Peyer's patch (tissue), 4 donors: ENCODE measurements at regions not wholly inside any gene's neighbourhood (a gene's known extent, or its start where the extent isn't known, plus 50 kb on each side); places are given as distances from the start of the nearest gene placed in this dataset.

Experiments
- DNase-seq, 3 donors: peaks; one replicate each; pipeline ENCODE4 v3.0.0-alpha.2; 2017 to 2019
- H3K27ac ChIP-seq, 4 donors: fragments of 200-600 bp; sonication (generic); one replicate each; pipeline ENCODE4 v1.5.1; 2016 to 2019
- H3K27me3 ChIP-seq, 2 donors: fragments of 200-600 bp; sonication (generic); one replicate each; pipeline ENCODE4 v1.5.1; 2019
- H3K36me3 ChIP-seq, 3 donors: fragments of 200-600 bp; sonication (generic); one replicate each; pipeline ENCODE4 v1.5.1; 2016 to 2019
- H3K4me1 ChIP-seq, 4 donors: fragments of 200-600 bp; sonication (generic); one replicate each; pipeline ENCODE4 v1.5.1; 2016 to 2019
- H3K4me3 ChIP-seq, 4 donors: fragments of 200-600 bp; sonication (generic); 1 replicate in 3 of 4; 2 replicates in 1 of 4; pipeline ENCODE4 v1.5.1; 2016 to 2019; ENCODE audit warnings: mild to moderate bottlenecking in 1 of 4
- H3K9me3 ChIP-seq, 4 donors: fragments of 200-600 bp; sonication (generic); one replicate each; pipeline ENCODE4 v1.5.1; 2016 to 2019; ENCODE audit warnings: mild to moderate bottlenecking in 1 of 4
- POLR2A ChIP-seq, 2 donors: fragments of 450-650 bp; IDR thresholded peaks; one replicate each; pipeline ENCODE4 v1.5.1; 2017; ENCODE audit warnings: antibody characterized with exemption in 2 of 2, mild to moderate bottlenecking in 2 of 2, moderate library complexity in 2 of 2
- TF ChIP-seq, protein P1 (sequence below), 6 experiments: fragments of 450-650 bp in 4 of 6; fragments of 200-600 bp in 2 of 6; sonication (generic) in 1 of 6; IDR thresholded peaks; one replicate each; pipeline ENCODE4 v1.5.1; 2017 to 2019; ENCODE audit warnings: antibody characterized with exemption in 6 of 6, mild to moderate bottlenecking in 3 of 6, moderate library complexity in 1 of 6

GRCh38 chr1:37317870-37318467 lies 156.4 kb upstream of the ZC3H12A start:
- H3K36me3 ChIP-seq: no peaks in the 10 kb centered on the region
- no peak for TF ChIP-seq POLR2A (IDR thresholded peaks at IDR 0.05)
- TF ChIP-seq, protein P1, sequence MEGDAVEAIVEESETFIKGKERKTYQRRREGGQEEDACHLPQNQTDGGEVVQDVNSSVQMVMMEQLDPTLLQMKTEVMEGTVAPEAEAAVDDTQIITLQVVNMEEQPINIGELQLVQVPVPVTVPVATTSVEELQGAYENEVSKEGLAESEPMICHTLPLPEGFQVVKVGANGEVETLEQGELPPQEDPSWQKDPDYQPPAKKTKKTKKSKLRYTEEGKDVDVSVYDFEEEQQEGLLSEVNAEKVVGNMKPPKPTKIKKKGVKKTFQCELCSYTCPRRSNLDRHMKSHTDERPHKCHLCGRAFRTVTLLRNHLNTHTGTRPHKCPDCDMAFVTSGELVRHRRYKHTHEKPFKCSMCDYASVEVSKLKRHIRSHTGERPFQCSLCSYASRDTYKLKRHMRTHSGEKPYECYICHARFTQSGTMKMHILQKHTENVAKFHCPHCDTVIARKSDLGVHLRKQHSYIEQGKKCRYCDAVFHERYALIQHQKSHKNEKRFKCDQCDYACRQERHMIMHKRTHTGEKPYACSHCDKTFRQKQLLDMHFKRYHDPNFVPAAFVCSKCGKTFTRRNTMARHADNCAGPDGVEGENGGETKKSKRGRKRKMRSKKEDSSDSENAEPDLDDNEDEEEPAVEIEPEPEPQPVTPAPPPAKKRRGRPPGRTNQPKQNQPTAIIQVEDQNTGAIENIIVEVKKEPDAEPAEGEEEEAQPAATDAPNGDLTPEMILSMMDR (IDR thresholded peaks at IDR 0.05): no peak
- no peak overlapping the region for H3K4me3 ChIP-seq
- no peaks in the 10 kb centered on the region for H3K4me1 ChIP-seq
- no peaks in the 10 kb centered on the region for H3K9me3 ChIP-seq
- H3K27me3 ChIP-seq: no peaks in the 10 kb centered on the region
- DNase-seq: no peak
- H3K27ac ChIP-seq: no peak overlapping the region

- Histone ChIP-seq H3K27ac (no peak overlapping the region), H3K4me3 (no peak overlapping the region), H3K27me3 (no peaks in the 10 kb centered on the region), H3K36me3 (no peaks in the 10 kb centered on the region), H3K4me1 (no peaks in the 10 kb centered on the region), H3K9me3 (no peaks in the 10 kb centered on the region)
- no peak for DNase-seq
- TF ChIP-seq POLR2A (IDR thresholded peaks at IDR 0.05): no peak
- TF ChIP-seq, protein P1 (IDR thresholded peaks at IDR 0.05): no peak
Observed at GRCh38 chr1:37318490-37318889, 155.9 kb upstream of the ZC3H12A start.

GRCh38 chr1:37319284-37319683 lies 155.1 kb upstream of the ZC3H12A start:
- TF ChIP-seq, protein P1 (IDR thresholded peaks at IDR 0.05): no peak
- TF ChIP-seq POLR2A (IDR thresholded peaks at IDR 0.05): no peak
- no peak for DNase-seq
- Histone ChIP-seq H3K27ac (no peak overlapping the region), H3K4me1 (no peaks in the 10 kb centered on the region), H3K9me3 (peaks cover 0 to 3% (median 0%) of the 10 kb centered on the region in 4 donors), H3K36me3 (no peaks in the 10 kb centered on the region), H3K4me3 (no peak overlapping the region), H3K27me3 (no peaks in the 10 kb centered on the region)

DNA sequence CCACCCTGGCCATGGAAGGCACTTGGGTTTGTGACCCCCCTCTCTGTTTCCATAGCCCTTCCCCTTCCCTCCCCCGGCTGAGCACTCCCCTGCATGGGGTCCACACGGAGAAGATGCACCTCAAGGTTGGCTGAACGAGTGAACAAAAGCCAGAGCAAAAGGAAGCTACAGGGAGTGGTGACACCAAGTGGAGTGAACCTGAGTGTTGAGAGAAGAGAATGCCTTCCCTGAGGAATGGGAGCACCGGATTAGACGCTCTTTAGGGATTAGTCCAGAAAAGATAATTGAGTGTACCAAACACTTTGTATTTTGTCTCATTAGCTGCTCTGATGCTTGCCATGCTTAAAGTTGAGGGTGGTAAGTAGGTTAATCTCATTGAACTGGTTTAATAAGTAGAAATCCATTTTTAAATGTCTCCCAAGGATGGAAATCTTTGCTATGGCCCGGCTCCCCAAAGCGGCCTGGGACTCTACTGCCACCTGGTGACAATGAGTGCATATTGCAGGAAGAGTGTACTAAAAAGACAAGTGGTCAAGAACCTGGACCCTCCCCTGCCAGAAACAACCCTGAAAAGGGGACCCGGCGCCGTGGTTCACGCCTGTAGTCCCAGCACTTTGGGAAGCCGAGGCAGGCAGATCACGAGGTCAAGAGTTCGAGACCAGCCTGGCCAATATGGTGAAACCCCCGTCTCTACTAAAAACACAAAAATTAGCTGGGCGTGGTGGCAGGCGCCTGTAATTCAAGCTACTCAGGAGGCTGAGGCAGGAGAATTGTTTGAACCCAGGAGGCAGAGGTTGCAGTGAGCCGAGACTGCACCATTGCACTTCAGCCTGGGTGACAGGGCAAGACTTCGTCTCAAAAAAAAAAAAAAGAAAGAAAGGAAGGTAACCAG lies 150.6 kb upstream of the ZC3H12A start:
- TF ChIP-seq, protein P1 (IDR thresholded peaks at IDR 0.05): peak; percentile 26 to 71 (median 60)
- TF ChIP-seq POLR2A (IDR thresholded peaks at IDR 0.05): no peak
- Histone ChIP-seq H3K27me3 (no peaks in the 10 kb centered on the region), H3K36me3 (no peaks in the 10 kb centered on the region), H3K4me1 (no peaks in the 10 kb centered on the region), H3K9me3 (peaks cover 0 to 3% (median 0%) of the 10 kb centered on the region in 4 donors), H3K27ac (no peak overlapping the region), H3K4me3 (no peak overlapping the region)
- DNase-seq: peak in 2 of 3 donors; percentile 21 to 61

DNA sequence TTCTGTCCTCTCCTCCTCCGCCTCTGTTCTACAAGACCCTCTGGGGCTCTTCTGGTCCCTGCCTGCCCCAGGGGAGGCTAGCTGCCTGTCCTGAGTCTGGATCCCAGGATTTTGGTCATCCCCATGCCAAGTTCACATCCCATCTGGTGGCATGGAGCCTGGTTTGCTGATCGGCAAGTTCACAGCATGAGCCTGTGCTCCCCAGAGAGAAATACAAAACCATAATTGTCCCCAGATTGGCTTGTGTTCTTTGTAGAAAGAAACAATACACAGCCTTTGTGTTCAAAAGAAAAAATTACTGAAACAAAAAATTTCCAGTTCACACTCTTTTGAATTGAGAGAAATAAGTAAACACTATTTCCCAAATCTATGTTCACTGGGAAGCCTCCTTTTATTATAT lies 149.4 kb upstream of the ZC3H12A start:
- no peaks in the 10 kb centered on the region for H3K27me3 ChIP-seq
- no peak for TF ChIP-seq POLR2A (IDR thresholded peaks at IDR 0.05)
- TF ChIP-seq, protein P1 (IDR thresholded peaks at IDR 0.05): no peak
- no peak for DNase-seq

More for the DNA sequence above, 149.4 kb upstream of the ZC3H12A start:
- H3K4me1 ChIP-seq: no peaks in the 10 kb centered on the region
- H3K36me3 ChIP-seq: no peaks in the 10 kb centered on the region
- H3K27ac ChIP-seq: no peak overlapping the region
- H3K4me3 ChIP-seq: no peak overlapping the region
- H3K9me3 ChIP-seq: peaks cover 0 to 3% (median 0%) of the 10 kb centered on the region in 4 donors
